IMR-90 (cell line): ENCODE measurements at regions not wholly inside any gene's neighbourhood (a gene's known extent, or its start where the extent isn't known, plus 50 kb on each side); places are given as distances from the start of the nearest gene placed in this dataset.

Source experiments
- ATAC-seq: fragments of 200-7000 bp; cut with Tn5 transposase; 2 replicates; pipeline ENCODE4 v1.9.1; 2020; ENCODE audit warnings: low read depth, mild to moderate bottlenecking, moderate library complexity
- BruUV-seq: library from RNA; stranded (reverse); fragments of 400-500 nt; replicated peaks from 2 replicates; lab custom pipeline; 2021; lab: Mats Ljungman, UMichigan
- CTCF ChIA-PET: fragments of 300-600 bp; formaldehyde crosslinking; extraction: SDS; loops from one replicate; lab custom pipeline; 2021; ENCODE audit warnings: antibody characterized with exemption; lab: Yijun Ruan, JAX
- POLR2A ChIA-PET: fragments of 300-600 bp; sonication (Branson Sonifier 250); formaldehyde crosslinking; loops from one replicate; lab custom pipeline; 2022; ENCODE audit warnings: antibody characterized with exemption; ENCODE audit not compliant: unreplicated experiment; lab: Charles Lee
- DNase-seq: peaks from one replicate; pipeline ENCODE4 v3.0.0; 2013
- H2AFZ ChIP-seq: replicated peaks from 2 replicates; pipeline ENCODE3; 2013; ENCODE audit warnings: low read length, mild to moderate bottlenecking; ENCODE audit not compliant: poor library complexity
- H2AK5ac ChIP-seq: 2 replicates; pipeline ENCODE4 v1.6.1; 2013; ENCODE audit warnings: low read depth, low read length, inconsistent platforms
- H2AK9ac ChIP-seq: replicated peaks from 2 replicates; pipeline ENCODE3; 2013; ENCODE audit warnings: mild to moderate bottlenecking, low read depth, low read length, moderate library complexity; ENCODE audit not compliant: poor library complexity
- H2BK120ac ChIP-seq: 2 replicates; pipeline ENCODE4 v1.6.1; 2013; ENCODE audit warnings: low read depth, low read length, inconsistent platforms
- H2BK15ac ChIP-seq: 3 replicates; pipeline ENCODE4 v1.6.1; 2013; ENCODE audit warnings: low read depth, low read length, inconsistent platforms
- H2BK20ac ChIP-seq: 2 replicates; pipeline ENCODE4 v1.6.1; 2013; ENCODE audit warnings: low read depth, mild to moderate bottlenecking, inconsistent platforms, low read length, moderate library complexity
- H2BK5ac ChIP-seq: 2 replicates; pipeline ENCODE4 v1.6.1; 2013; ENCODE audit warnings: mild to moderate bottlenecking, low read depth, low read length, inconsistent platforms; ENCODE audit not compliant: poor library complexity, severe bottlenecking
- H3K14ac ChIP-seq: replicated peaks from 2 replicates; pipeline ENCODE4 v1.6.1; 2013; ENCODE audit warnings: low read depth, low read length, inconsistent platforms
- H3K18ac ChIP-seq: 2 replicates; pipeline ENCODE4 v1.6.1; 2013; ENCODE audit warnings: low read depth, low read length, control low read depth
- H3K23ac ChIP-seq: 2 replicates; pipeline ENCODE4 v1.6.1; 2013; ENCODE audit warnings: low read depth, low read length, inconsistent platforms
- H3K27ac ChIP-seq: 2 replicates; pipeline ENCODE4 v1.5.1; 2013; ENCODE audit warnings: mild to moderate bottlenecking, control low read depth, low read length; ENCODE audit not compliant: insufficient read depth
- H3K27me3 ChIP-seq: 2 replicates; pipeline ENCODE4 v1.6.1; 2013; ENCODE audit warnings: low read length; ENCODE audit not compliant: control insufficient read depth, insufficient read depth
- H3K36me3 ChIP-seq: 2 replicates; pipeline ENCODE4 v1.6.1; 2013; ENCODE audit warnings: low read length, mixed read lengths; ENCODE audit not compliant: control insufficient read depth, insufficient read depth
- H3K4ac ChIP-seq: 2 replicates; pipeline ENCODE4 v1.6.1; 2013; ENCODE audit warnings: low read depth, low read length, inconsistent platforms
- H3K4me1 ChIP-seq: 2 replicates; pipeline ENCODE4 v1.6.1; 2013; ENCODE audit warnings: low read length, mixed read lengths; ENCODE audit not compliant: control insufficient read depth, insufficient read depth
- H3K4me2 ChIP-seq: 2 replicates; pipeline ENCODE4 v1.6.1; 2013; ENCODE audit warnings: low read depth, mild to moderate bottlenecking, control low read depth, low read length, moderate library complexity
- H3K4me3 ChIP-seq: 2 replicates; pipeline ENCODE4 v1.5.1; 2013; ENCODE audit warnings: low read depth, mild to moderate bottlenecking, control low read depth, low read length, moderate library complexity; ENCODE audit not compliant: insufficient read depth
- H3K56ac ChIP-seq: 2 replicates; pipeline ENCODE4 v1.6.1; 2013; ENCODE audit warnings: low read length, inconsistent platforms; ENCODE audit not compliant: insufficient read depth; ENCODE audit errors: extremely low read depth
- H3K79me1 ChIP-seq, 2 experiments: 2 replicates each; pipeline ENCODE4 v1.6.1; 2013; ENCODE audit warnings: low read length in 2 of 2, inconsistent platforms in 1 of 2, low read depth in 1 of 2
- H3K9ac ChIP-seq: 2 replicates; pipeline ENCODE4 v1.6.1; 2013; ENCODE audit warnings: low read depth, low read length, control low read depth
- H3K9me1 ChIP-seq: 2 replicates; pipeline ENCODE4 v1.6.1; 2013; ENCODE audit warnings: low read length, inconsistent platforms; ENCODE audit not compliant: insufficient read depth
- H3K9me3 ChIP-seq: 2 replicates; pipeline ENCODE4 v1.6.1; 2013; ENCODE audit warnings: low read length; ENCODE audit not compliant: control insufficient read depth, insufficient read depth
- H4K20me1 ChIP-seq: 2 replicates; pipeline ENCODE4 v1.6.1; 2013; ENCODE audit warnings: low read length, inconsistent platforms; ENCODE audit not compliant: insufficient read depth
- H4K5ac ChIP-seq: 2 replicates; pipeline ENCODE4 v1.6.1; 2013; ENCODE audit warnings: mild to moderate bottlenecking, low read depth, low read length, control low read depth
- H4K8ac ChIP-seq, 2 experiments: 2 replicates each; pipeline ENCODE4 v1.6.1; 2013; ENCODE audit warnings: low read depth in 2 of 2, low read length in 2 of 2, control low read depth in 1 of 2, inconsistent platforms in 1 of 2
- H4K91ac ChIP-seq: 2 replicates; pipeline ENCODE4 v1.6.1; 2013; ENCODE audit warnings: low read depth, low read length, inconsistent platforms; ENCODE audit not compliant: insufficient read depth
- CEBPB ChIP-seq: IDR thresholded peaks from 2 replicates; pipeline ENCODE4 v1.6.1; 2012; ENCODE audit warnings: low read depth, low read length, improper control_type of control experiment
- CHD1 ChIP-seq: IDR thresholded peaks from 2 replicates; pipeline ENCODE4 v1.6.1; 2012; ENCODE audit warnings: low read depth, low read length, improper control_type of control experiment
- CTCF ChIP-seq: conservative IDR thresholded peaks from 2 replicates; pipeline ENCODE4 v1.5.1; 2012; ENCODE audit warnings: mild to moderate bottlenecking, low read depth, low read length, improper control_type of control experiment
- ELK1 ChIP-seq: fragments of 150-350 bp; IDR thresholded peaks from 2 replicates; pipeline ENCODE4 v1.6.1; 2016; ENCODE audit warnings: low read depth, mild to moderate bottlenecking, low read length, moderate library complexity, borderline replicate concordance
- FOS ChIP-seq: fragments of 150-350 bp; IDR thresholded peaks from 2 replicates; pipeline ENCODE4 v1.6.1; 2016; ENCODE audit warnings: low read depth, low read length
- MAFK ChIP-seq: IDR thresholded peaks from 2 replicates; pipeline ENCODE4 v1.6.1; 2012; ENCODE audit warnings: low read depth, low read length, improper control_type of control experiment
- MAZ ChIP-seq: IDR thresholded peaks from 2 replicates; pipeline ENCODE4 v1.6.1; 2012; ENCODE audit warnings: low read depth, mild to moderate bottlenecking, low read length, improper control_type of control experiment, moderate library complexity, borderline replicate concordance
- MXI1 ChIP-seq: IDR thresholded peaks from 2 replicates; pipeline ENCODE4 v1.6.1; 2012; ENCODE audit warnings: low read depth, mild to moderate bottlenecking, low read length, moderate library complexity, borderline replicate concordance
- POLR2A ChIP-seq: IDR thresholded peaks from 2 replicates; pipeline ENCODE4 v1.6.1; 2012; ENCODE audit warnings: mild to moderate bottlenecking, low read depth, low read length
- RAD21 ChIP-seq: IDR thresholded peaks from 2 replicates; pipeline ENCODE4 v1.6.1; 2012; ENCODE audit warnings: low read length, improper control_type of control experiment
- RFX5 ChIP-seq: IDR thresholded peaks from 2 replicates; pipeline ENCODE4 v1.8.0; 2012; ENCODE audit warnings: low read depth, mild to moderate bottlenecking, low read length, moderate library complexity
- SMC3 ChIP-seq: fragments of 150-350 bp; IDR thresholded peaks from 2 replicates; pipeline ENCODE4 v1.6.1; 2016; ENCODE audit warnings: low read depth, mild to moderate bottlenecking, antibody characterized with exemption, low read length, moderate library complexity
- USF2 ChIP-seq: fragments of 150-350 bp; IDR thresholded peaks from 2 replicates; pipeline ENCODE4 v1.6.1; 2017; ENCODE audit warnings: mild to moderate bottlenecking, antibody characterized with exemption, low read length, low read depth
- WGBS, 2 experiments: methylation state at CpG; one replicate each; pipeline versions ENCODE4 v1.1.5 to v1.1.7; 2013; ENCODE audit warnings: missing lambda C conversion rate in 2 of 2; ENCODE audit not compliant: insufficient read length in 1 of 2; ENCODE audit errors: extremely low coverage in 2 of 2; 5-methylcytosine and 5-hydroxymethylcytosine counted together
- dilution Hi-C: fragments of 300-500 bp; cut with HindIII; formaldehyde crosslinking; loops from one replicate; pipeline ENCODE4 v1.14.3; 2018; ENCODE audit warnings: low sequenced_read_pairs; ENCODE audit not compliant: unreplicated experiment
- in situ Hi-C: fragments of 300-500 bp; cut with MboI; formaldehyde crosslinking; loops from 3 replicates; pipeline ENCODE4 v1.14.3; 2019; ENCODE audit warnings: low sequenced_read_pairs, inconsistent platforms, mixed read lengths
- intact Hi-C: fragments of 100-400 bp; cut with micrococcal nuclease; formaldehyde crosslinking; loops from 2 replicates; pipeline ENCODE4 v1.10.0; 2022

GRCh38 chr1:221302357-221302756, 423.1 kb downstream of the HLX start:
- no peak overlapping the region for H4K5ac ChIP-seq
- no peak overlapping the region for H2BK120ac ChIP-seq
- no TSS peak for BruUV-seq
- no peak overlapping the region for H3K23ac ChIP-seq
- TF ChIP-seq SMC3 (no peak), CHD1 (no peak), USF2 (no peak), CEBPB (no peak), MXI1 (no peak), MAFK (no peak), RFX5 (no peak), FOS (no peak), ELK1 (no peak), POLR2A (no peak), CTCF (no peak), RAD21 (no peak), MAZ (no peak)
- dilution Hi-C loops (no loop called here), intact Hi-C loops (no loop called here), in situ Hi-C loops (no loop called here)
- no peak overlapping the region for H2BK5ac ChIP-seq
- H2AK5ac ChIP-seq, result no peak overlapping the region
- H4K20me1 ChIP-seq, result no peaks in the 10 kb centered on the region
- no peak overlapping the region for H3K4me2 ChIP-seq
- H2BK15ac ChIP-seq, result no peak overlapping the region
- no peaks in the 10 kb centered on the region for H3K9me3 ChIP-seq
- POLR2A ChIA-PET, result no interaction called here
- no peak overlapping the region for H4K91ac ChIP-seq
- H3K27me3 ChIP-seq, result no peaks in the 10 kb centered on the region
- no peak overlapping the region for H2AK9ac ChIP-seq
- no peaks in the 10 kb centered on the region for H3K36me3 ChIP-seq
- H3K79me1 ChIP-seq, result no peaks in the 10 kb centered on the region
- no peak overlapping the region for H3K56ac ChIP-seq
- H3K4me1 ChIP-seq, result peaks cover 3% of the 10 kb centered on the region; the same call in 1 of the 2 replicates
- H2AFZ ChIP-seq, result no peak overlapping the region
- H2BK20ac ChIP-seq, result no peak overlapping the region
- H3K9ac ChIP-seq, result no peak overlapping the region
- CTCF ChIA-PET, result no interaction called here
- no peak for DNase-seq
- no peak; the same call in 1 of the 2 replicates for ATAC-seq
- H3K4me3 ChIP-seq, result no peak overlapping the region
- H3K18ac ChIP-seq, result no peak overlapping the region
- no peak overlapping the region for H3K27ac ChIP-seq
- H3K4ac ChIP-seq, result no peak overlapping the region
- no peak overlapping the region for H4K8ac ChIP-seq
- H3K9me1 ChIP-seq, result no peaks in the 10 kb centered on the region
- WGBS, 2 experiments, result no CpG with 5 or more reads among the region's 1 CpG
- no peak overlapping the region for H3K14ac ChIP-seq
